COR-L47 (cell line): ENCODE measurements at regions not wholly inside any gene's neighbourhood (a gene's known extent, or its start where the extent isn't known, plus 50 kb on each side); places are given as distances from the start of the nearest gene placed in this dataset.

ENCODE experiments used
- DNase-seq: peaks from one replicate; lab custom pipeline; 2025; lab: John Stamatoyannopoulos, UW

DNA sequence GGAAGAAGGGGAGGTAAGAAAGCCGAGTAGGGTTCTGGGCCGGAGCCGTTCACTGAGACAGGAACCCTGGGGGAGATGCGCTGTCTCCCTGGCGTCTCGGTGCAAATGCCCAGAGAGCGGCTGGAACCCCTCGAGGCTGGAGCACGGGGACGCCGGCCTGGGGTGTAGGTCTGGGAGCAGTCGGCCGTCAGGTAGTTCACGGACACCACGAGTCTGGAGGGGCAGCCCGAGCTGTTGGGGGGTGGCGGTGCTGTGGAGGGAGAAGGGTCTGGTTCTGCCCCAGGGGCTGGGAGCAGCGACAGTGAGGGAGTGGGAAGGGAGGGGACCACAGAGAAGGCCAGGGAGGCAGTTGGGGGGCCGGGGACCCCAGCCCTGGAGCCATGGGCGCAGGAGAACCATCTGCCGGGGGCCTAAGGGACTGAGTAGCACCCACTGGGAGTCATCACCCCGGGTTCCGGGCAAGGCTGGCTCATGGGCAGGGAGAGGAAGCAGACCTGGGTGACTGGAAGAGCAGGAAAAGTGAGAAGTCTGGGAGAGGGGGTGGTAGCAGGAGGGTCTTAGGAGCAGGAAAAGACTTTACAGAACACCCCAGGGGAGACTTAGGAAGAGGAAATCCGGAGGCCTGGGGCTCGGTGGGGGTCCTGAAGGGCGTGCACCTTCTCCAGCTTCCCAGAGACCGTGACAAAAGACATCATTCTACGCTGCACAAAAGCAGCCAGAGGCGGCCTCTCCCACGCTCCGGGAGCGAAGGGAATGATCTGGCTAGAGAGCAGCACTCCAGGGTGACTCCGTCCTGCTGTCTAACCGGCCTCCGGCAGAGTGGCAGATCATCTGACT, 173.1 kb upstream of the SOX1 start:
- DNase-seq, result no peak

DNA sequence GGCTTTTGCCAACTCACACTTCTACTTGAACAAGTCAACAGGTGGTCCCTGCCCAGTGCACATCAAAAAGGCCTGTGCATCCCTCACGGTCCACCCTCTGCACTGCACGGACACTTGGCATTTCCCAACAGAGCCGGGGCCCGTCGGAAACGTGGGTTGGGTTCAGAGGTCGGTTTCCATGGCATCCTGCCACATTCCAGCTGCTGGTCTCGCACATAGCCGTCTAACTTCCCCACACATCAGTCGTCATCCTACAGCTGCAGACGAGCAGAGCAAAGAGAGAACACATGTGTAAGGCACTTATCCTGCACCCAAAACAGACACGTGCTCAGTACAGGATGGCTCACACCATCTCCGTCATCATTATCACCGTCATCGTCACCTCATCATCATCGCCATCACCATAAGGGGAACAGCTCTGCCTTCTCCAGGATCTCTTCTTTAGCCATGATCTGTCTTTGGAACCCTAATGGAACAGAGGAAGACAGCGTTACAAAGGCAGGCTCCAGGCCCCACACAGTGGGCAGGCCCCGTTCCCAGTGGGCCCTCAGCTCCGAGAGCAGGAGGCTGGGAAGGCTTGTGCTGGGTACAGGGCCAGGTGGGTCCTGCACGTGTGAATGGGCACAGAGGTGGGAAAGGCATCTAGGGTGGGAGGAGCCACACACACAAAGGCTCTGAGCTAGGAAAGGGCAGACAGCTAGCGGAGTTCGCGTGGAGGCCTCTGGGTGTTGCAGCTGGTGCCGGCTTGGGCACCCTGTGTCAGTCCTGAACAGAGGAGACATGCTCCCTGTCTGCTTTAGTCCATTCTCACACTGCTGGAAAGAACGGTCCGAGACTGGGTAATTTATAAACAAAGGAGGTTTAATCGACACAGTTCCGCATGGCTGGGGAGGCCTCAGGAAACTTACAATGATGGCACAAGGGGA, 170.8 kb upstream of the SOX1 start:
- DNase-seq, result no peak

DNA sequence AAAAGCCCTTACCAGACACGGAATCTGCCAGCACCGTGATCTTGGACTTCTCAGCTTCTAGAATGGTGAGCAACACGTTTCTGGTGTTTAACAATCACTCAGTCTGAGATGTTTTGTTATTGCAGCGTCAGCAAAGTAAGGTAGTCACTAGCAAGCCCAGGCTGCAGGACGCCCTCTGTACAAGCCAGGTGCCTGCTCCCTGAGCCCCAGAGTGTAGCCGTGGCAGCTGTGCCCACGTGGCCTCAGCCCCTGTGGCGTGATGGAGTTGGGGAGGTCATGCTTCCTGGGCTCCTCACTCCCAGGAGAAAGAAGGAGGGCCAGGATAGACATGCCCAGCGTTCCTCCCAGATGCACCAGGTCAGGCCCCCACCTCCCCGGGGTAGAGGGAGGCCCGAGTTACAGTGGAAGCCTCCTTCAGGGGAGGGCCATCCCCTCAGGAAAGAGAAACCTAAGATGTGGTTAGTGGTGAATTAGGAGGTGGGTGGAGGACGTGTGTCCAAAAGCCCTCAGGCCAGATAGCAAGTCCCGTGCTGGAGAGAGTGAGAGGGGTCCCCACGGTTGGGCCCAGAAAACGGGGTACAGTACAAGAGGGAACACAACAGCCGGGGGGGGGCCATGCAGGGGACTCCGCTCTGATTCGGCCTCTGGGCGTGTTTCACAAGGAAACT, 169.6 kb upstream of the SOX1 start:
- no peak for DNase-seq

DNA sequence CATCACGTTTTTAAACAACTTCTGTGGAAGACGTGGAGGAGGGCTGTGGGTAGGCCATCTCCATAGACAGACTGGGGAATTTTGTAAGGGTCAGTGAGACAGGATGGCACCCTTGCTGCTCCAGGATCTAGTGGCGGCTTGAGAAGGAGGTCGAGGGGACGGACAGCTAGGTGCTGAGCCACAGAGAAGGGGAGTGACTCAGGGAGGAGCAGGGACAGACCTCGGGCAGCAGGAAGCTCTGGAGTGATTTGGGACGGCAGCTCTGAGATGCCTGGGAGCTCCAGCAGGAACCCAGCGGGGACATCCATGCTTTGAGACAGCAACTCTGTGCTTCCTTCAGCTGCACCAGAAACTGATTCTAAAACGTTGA, 169.1 kb upstream of the SOX1 start:
- no peak for DNase-seq

DNA sequence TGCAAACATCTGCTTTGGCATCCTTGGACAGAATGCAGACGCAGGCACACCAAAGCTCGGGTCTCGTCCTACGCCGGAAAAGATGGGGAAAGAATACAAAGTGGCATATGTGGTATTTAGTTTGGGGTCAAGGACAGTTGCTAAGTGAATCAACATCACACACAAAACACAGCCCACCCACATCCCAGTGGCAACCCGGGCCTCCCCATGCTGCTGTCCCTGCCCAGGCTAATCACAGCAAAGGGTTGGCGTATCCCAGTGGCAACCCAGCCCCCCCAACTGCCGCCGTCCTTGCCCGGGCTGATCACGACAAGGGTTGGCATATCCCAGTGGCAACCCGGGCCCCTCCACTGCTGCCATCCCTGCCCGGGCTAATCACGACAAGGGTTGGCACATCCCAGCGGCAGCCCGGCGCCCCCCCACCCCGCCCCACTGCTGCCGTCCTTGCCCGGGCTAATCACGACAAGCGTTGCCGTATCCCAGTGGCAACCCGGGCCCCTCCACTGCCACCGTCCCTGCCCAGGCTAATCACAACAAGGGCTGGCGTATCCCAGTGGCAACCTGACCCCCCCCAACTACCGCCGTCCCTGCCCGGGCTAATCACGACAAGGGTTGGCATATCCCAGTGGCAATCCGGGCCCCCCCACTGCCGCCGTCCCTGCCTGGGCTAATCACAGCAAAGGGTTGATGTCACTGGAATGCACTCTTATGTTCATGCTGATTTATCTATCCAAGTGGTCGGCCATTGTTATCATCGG, 167.8 kb upstream of the SOX1 start:
- DNase-seq, result no peak

DNA sequence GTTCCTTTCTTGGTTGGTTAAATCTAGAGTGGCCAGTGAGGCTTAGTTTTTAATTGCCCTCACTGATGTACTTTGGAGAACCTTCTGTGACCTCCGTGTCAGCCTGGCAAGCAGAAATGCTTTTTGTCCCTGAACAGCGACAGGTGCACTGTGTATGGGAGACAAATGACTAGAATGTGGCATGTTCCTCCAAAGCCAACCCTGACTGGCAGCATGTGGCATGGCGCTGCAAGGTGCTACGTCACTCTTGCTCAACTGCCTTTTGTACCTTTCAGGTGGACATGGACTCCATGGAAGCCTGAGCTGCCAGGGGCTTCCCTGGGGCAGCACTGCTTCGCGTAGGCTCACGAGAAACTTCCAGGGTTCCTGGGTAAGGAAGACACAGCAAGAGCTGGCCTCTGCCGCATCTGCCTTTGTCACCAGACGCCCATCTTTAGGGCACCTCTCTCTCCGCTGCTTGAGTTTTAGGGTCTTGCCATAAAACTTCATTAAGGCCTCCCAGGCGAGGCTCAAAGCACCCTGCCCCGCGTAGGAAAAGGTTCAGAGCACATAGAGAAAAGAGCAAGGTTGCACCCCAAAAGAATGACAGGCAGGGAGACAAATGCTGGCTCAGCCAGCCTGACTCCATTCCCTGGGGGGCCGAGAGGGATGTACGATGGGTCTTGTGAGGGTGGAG, 167.1 kb upstream of the SOX1 start:
- DNase-seq, result no peak

DNA sequence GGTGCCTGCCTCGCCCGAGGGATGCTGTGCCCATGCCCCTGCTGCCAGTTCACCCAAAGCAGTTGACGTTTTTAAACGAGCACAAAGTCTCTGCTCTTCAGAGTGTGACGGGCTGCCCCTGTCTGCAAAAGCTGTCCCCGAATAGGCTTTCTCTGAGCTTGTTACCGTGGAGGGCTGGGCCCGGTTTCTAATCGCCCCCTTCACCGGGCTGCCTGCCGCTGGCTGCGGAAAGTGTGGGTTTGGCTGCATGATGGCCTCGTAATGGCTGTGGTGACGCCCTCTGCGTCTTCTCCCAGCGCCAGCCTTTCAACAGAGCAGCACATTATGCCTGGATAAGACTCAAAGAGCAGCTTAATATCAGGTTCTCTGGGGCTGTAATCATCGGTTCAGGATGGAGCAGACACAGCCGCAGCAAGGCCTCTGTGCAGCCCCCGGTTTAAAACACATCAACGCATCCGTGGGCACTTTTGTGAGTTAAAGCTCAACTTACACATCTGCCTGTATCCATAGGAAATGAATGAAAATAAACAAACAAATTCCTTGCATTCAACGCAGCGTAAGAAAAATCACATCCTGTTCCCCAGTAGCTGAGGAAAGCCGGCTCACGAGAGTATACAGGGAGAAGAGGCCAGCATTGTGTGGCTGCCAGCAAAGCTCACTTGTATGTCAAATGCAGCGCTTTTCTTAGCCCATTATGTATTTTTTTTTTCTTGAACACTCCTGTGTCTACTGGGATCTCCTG, 166.4 kb upstream of the SOX1 start:
- no peak for DNase-seq

DNA sequence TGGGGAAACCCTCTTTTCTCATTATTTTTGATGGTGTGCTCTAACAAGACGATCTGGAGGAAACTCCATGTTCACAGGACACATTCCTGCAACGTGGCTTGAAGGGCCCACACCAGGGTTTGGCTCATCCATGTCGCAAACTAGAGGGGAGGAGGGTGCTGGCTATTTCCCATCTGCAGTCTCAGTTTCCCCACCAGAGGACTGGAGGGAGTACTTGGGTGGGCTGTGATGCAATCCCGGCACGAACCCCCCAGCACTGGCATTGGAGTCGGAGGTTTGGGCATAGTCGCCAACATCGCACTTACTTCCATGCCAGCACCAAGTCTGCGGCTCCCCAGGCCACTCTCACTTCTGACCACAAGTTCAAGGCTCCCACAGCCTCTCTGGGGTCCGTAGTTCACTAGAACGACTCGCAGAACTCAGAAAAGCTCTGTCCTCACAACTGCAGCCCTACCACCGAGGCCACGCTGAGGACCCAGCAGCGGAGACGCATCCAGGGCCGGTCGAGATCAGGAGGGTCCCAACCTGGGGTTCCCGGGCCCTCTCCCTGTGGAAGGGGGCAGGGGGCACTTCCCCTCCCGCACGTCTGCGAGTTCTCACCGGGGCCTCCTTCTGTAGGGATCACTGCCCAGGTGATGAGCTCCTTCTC, 165.6 kb upstream of the SOX1 start:
- DNase-seq, result no peak

DNA sequence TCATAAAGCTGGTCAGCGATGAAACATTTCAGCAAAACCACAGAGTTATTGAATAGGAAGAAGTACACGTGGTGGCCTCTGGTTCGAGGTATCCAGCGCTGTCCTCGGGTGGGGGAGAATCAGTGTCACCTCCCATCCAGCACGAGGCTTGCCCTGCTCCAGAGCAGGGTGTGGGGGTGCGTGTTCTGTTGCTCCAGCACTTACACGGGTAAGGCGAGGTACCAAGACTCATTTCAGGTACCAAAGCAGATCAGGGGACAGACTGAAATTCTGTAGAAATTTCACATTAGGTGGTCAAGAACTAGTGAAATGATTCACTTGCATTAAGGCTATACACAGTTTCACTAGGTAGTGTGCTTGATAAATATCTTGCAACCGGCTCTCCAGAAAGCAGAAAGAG, 164.2 kb upstream of the SOX1 start:
- no peak for DNase-seq

DNA sequence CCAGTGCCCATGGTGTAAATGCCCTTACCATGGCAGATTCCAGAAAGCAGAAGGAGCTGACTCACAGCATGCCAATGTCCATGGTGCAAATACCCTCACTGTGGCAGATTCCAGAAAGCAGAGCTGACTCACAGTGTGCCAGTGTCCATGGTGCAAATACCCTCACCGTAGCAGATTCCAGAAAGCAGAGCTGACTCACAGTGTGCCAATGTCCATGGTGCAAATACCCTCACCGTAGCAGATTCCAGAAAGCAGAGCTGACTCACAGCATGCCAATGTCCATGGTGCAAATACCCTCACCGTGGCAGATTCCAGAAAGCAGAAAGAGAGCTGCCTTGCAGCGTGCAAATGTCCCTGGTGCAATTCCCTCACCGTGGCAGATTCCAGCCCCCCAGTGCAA, 163.8 kb upstream of the SOX1 start:
- no peak for DNase-seq

DNA sequence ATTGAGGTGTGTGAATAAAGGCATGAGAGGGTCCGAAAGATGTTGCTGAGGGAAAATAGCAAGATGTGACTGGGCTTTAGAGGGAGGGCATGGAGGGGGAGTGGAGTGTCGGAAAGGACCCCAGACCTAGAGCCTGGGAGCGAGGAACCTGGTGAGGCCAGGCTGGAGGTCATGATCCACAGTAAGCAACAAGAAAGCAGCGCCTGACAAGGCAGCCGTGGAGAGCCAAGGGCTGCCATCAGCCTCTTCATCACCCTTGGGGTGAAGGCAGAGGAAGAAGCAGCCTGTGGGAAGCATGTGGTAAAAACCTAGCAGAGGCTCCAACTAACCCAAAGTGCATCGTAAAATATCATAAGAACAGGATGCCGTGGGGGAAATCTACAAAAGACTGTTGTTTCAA, 162.8 kb upstream of the SOX1 start:
- DNase-seq, result no peak

DNA sequence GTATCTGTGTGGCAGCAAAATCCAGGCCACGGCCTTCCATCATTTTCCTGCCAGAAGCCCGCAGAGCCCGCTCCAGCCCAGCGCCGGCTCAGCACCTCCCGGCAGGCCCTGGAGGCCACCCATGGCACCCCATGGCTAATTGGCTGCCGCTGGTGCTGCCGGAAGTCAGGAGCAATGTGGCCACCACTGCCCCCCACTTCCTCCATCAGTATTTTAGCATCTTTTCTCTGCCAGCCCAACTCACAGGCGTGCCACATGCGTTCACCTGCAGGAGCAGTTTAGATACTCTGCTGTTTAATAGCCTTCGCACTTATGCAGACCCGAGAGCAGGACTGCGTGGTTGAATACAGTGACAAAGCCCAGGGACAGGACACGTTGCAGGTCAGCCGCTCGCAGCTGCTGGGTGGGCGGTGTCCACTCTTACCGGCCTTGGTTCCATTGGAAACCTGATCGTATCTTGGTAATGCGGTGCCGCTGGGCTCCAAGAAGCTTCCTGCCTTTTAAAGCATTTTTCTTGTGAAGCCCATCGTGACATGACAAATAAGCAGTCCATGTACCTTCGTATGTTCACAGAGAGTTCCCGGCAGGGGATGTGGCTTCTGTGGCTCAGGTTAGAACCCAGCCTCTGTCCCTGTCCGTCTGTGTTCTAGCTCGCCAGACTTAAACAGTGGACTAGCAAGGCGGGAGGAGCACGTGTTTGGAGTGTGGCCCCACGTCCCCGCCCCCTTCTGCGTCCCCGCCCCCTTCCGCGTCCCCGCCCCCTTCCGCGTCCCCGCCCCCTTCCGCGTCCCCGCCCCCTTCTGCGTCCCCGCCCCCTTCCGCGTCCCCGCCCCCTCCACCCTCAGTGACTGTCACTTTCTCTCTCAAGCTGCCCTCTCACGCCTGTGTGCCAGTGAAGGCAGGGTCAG, 162.0 kb upstream of the SOX1 start:
- DNase-seq, result no peak

DNA sequence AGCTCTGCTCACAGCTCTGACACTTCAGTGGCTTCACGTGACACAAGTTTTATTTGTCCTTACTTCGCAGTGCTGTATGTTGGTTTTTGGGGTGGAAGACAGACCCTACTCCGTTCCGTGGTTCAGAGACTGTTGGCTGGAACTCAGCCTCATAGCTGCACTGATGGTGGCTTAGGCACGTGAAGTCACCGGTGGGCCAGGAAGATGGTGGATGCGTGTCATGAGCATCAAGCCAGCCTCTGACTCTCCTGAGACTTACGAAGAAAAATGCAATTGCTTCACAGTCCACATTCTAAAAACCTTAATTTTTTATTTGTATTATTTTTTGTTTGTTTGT, 161.4 kb upstream of the SOX1 start:
- DNase-seq, result no peak

DNA sequence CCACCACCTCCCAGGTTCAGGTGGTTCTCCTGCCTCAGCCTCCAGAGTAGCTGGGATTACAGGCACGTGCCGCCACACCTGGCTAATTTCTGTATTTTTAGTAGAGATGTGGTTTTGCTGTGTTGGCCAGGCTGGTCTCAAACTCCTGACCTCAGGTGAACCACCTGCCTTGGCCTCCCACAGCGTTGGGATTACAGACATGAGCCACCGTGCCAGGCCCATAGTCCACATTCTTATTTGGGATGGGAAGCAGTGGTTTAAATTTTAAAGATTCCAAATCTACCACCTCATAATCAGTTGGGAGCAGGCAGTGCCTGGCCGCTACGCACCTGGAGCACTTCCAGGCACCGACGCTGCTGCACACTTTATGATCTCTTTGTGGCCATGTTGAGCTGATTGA, 160.6 kb upstream of the SOX1 start:
- DNase-seq, result no peak

DNA sequence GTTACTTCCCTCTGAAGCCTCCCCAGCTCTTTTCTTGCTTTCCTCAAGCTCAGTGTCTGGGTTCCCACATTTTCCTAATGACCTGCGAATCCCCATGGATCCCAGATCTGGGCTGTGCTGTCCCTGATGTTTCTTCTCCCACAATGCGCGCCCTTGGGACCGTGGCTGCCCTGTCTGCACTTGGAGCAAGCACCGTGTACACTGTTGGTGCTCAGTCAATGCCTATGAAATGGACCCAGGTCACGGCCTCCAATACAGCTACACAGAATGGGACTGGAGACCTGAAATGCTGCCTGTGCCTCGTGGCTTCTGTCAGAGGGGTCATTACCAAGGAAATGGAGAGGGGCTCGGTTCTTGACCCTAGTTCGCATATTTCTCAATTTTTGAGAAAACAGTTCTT, 160.1 kb upstream of the SOX1 start:
- no peak for DNase-seq

DNA sequence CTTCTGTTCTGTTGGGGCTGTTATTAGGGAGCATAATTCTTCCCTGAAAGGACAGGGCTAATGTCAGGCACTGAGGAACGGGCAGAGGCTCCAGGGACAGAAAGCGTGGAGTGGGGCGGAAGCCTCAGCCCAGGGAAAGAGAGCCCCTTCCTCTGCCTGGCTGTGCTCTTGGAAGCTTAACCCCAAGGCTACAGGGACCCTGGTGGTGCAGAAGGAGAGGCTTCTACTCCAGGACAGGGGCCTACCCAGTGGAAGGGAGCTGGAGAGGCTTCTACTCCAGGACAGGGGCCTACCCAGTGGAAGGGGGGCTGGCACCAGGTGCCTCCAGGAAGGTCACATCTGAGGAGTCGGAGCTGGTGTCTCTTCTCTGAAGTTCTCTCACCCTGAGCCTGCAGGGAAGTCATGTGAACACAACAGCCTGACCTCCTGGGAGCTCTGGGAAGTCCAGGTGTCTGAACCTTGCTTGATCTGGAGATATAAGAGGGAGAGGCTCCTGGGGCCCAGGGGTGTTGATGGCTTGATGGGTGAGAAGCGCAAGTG, 159.5 kb upstream of the SOX1 start:
- DNase-seq, result no peak

DNA sequence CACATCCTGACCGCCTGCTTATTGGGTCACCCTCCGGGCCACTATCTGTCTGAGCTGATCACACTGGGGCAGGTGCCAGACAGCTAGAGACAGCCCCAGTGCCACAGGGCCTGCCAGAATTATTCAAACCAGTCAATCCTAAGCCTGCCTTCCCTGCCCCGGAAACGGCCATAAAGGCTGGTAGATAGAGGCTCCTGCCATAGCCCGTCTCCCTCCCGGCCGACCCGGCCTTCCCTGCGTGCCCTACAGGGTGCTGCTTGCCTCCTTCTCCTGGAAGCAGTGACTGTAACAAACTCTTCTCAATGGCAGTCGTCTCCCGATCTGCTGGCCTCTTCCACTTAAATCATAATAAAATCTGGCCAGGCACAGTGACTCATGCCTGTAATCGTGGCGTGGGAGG, 158.6 kb upstream of the SOX1 start:
- no peak for DNase-seq

DNA sequence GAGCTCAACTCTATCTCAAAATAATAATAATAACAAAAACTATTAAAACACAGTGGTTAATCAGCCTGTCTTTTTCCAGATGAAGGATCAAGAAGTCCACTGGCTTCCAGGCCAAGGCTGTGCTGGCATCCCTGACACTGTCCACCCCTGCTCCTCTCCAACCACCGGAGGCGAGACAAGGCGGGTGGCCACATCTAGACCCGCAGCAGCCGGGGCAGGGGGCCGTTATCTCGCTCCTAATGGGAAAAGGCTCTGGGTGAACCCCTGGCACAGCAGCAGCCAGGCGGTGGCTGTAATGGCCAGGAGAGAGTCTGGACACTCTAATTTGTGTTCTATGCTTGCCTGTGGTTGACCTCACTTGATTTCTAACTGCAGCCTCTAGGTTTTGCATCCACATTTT, 158.0 kb upstream of the SOX1 start:
- no peak for DNase-seq

DNA sequence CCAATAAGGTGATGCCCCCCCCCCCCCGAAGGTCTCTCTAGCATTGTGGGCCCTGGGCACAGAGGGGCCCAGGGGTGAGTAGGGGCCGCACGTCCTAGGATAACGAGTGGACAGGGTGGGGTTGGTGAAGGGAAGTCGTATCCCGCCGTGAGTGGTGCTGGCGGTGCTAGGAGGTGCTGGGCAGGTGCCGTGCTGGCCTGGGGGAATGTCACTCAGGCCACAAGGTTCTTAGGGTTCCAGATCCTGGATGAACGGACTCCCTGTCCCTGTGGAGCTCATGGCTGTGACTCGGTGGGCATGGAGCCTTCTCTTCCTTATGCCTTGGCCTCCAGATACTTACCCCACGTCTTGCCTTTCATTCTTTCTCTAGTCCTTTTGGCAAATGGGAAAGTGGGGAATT, 157.4 kb upstream of the SOX1 start:
- no peak for DNase-seq
